Activated T-cell treated with anti-CD3 and anti-CD28 coated beads, Interleukin-2, amount 50 U/mL, for 4 hours (primary cell): ENCODE measurements at regions not wholly inside any gene's neighbourhood (a gene's known extent, or its start where the extent isn't known, plus 50 kb on each side); places are given as distances from the start of the nearest gene placed in this dataset.

ENCODE experiments used
- ATAC-seq, 2 donors: fragments of 200-7000 bp; cut with Tn5 transposase; one replicate each; pipeline ENCODE4 v1.10.0; 2021
- DNase-seq: peaks from one replicate; pipeline ENCODE4 v3.0.0-alpha.2; 2020
- H3K27me3 Mint-ChIP-seq: one replicate; pipeline ENCODE4 v1.8.0; 2021; ENCODE audit warnings: low read depth, mixed read lengths
- H3K36me3 Mint-ChIP-seq: one replicate; pipeline ENCODE4 v1.8.0; 2022; ENCODE audit warnings: mixed read lengths; ENCODE audit not compliant: insufficient read depth
- H3K4me1 Mint-ChIP-seq: one replicate; pipeline ENCODE4 v1.8.0; 2021; ENCODE audit warnings: low read depth, mixed read lengths
- H3K4me3 Mint-ChIP-seq: one replicate; pipeline ENCODE4 v1.8.0; 2021; ENCODE audit warnings: mild to moderate bottlenecking, moderate library complexity, mixed read lengths
- H3K9me3 Mint-ChIP-seq: one replicate; pipeline ENCODE4 v1.8.0; 2021; ENCODE audit warnings: mixed read lengths

DNA sequence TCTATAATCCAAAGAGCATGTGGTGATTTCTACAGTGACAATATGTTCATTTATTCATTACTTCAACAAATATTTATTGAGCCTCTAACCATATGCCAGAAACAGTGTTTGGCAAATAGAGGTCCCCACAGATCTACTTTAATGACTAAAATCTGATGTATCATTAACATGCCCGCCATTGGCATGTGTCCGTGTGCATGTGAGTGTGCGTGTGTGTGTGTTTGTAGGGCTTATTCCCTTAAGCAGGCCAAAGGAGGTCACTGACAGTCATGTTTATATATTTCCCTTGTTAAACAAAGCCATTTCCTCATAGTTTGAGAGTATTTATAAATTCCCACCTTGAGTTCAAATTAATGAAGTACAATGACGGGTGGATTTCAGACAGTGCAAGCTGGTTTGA lies 174.4 kb upstream of the IRX6 start:
- DNase-seq (no peak), ATAC-seq (no peak)
- Mint-ChIP-seq H3K9me3 (no peaks in the 10 kb centered on the region), H3K4me1 (no peaks in the 10 kb centered on the region), H3K36me3 (no peaks in the 10 kb centered on the region), H3K27me3 (no peaks in the 10 kb centered on the region), H3K4me3 (no peak overlapping the region)

DNA sequence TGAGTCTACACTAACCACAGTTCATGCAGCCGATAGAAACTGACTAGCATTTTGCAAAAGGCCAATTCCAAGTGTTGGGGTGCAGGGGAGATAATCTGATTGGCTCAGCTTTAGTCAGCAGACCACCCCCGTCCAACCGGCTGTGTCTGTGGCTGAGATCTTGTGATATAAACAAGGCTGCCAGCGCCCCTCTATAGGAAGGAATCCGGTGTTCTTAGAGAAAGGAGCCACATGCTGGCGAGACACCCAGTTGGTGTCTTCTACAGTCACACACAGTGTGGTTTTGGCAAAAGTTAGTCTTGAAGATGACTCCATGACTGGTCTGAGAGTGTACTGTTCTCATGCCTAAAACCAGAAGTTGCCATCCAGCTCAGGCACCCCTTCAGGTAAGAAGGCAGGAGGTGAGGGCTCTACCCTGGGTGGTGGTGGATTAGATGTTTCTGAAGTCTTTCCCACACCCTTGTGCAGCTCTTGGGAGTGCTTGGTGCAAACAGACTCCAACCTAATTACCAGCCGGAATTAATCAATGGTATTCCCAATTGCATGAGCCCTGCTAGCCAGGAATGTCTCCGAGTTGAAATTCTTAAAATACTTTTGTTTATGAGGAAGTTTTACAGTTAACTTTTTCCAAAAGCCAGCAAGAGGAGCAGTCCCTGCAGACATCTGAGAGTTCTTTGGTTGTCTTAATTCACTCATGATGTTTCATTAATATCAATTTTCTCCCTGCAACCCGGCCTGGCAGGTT lies 172.3 kb upstream of the IRX6 start:
- Mint-ChIP-seq H3K4me1 (no peaks in the 10 kb centered on the region), H3K9me3 (no peaks in the 10 kb centered on the region), H3K4me3 (no peak overlapping the region), H3K27me3 (no peaks in the 10 kb centered on the region), H3K36me3 (no peaks in the 10 kb centered on the region)
- DNase-seq = no peak
- ATAC-seq = no peak

GRCh38 chr16:55152875-55153390 lies 171.1 kb upstream of the IRX6 start:
- no peak for ATAC-seq
- no peaks in the 10 kb centered on the region for H3K36me3 Mint-ChIP-seq
- no peaks in the 10 kb centered on the region for H3K4me1 Mint-ChIP-seq
- H3K4me3 Mint-ChIP-seq = no peak overlapping the region
- no peaks in the 10 kb centered on the region for H3K27me3 Mint-ChIP-seq
- H3K9me3 Mint-ChIP-seq = no peaks in the 10 kb centered on the region
- DNase-seq = no peak

GRCh38 chr16:55154262-55154661 lies 169.7 kb upstream of the IRX6 start:
- no peak overlapping the region for H3K4me3 Mint-ChIP-seq
- no peaks in the 10 kb centered on the region for H3K27me3 Mint-ChIP-seq
- H3K9me3 Mint-ChIP-seq = no peaks in the 10 kb centered on the region
- ATAC-seq (no peak), DNase-seq (no peak)
- no peaks in the 10 kb centered on the region for H3K36me3 Mint-ChIP-seq
- no peaks in the 10 kb centered on the region for H3K4me1 Mint-ChIP-seq

GRCh38 chr16:55154956-55155355 lies 169.0 kb upstream of the IRX6 start:
- ATAC-seq (no peak), DNase-seq (no peak)
- Mint-ChIP-seq H3K9me3 (no peaks in the 10 kb centered on the region), H3K4me3 (no peak overlapping the region), H3K4me1 (no peaks in the 10 kb centered on the region), H3K27me3 (no peaks in the 10 kb centered on the region), H3K36me3 (no peaks in the 10 kb centered on the region)

- H3K4me3 Mint-ChIP-seq = no peak overlapping the region
- no peaks in the 10 kb centered on the region for H3K4me1 Mint-ChIP-seq
- H3K27me3 Mint-ChIP-seq = no peaks in the 10 kb centered on the region
- H3K9me3 Mint-ChIP-seq = no peaks in the 10 kb centered on the region
- no peak for DNase-seq
- H3K36me3 Mint-ChIP-seq = no peaks in the 10 kb centered on the region
- no peak for ATAC-seq
Measured at GRCh38 chr16:55155815-55156214, 168.2 kb upstream of the IRX6 start.

- Mint-ChIP-seq H3K9me3 (no peaks in the 10 kb centered on the region), H3K36me3 (no peaks in the 10 kb centered on the region), H3K27me3 (no peaks in the 10 kb centered on the region), H3K4me1 (no peaks in the 10 kb centered on the region), H3K4me3 (no peak overlapping the region)
- DNase-seq (no peak), ATAC-seq (no peak)
Measured at GRCh38 chr16:55169780-55170179, 154.2 kb upstream of the IRX6 start.

DNA sequence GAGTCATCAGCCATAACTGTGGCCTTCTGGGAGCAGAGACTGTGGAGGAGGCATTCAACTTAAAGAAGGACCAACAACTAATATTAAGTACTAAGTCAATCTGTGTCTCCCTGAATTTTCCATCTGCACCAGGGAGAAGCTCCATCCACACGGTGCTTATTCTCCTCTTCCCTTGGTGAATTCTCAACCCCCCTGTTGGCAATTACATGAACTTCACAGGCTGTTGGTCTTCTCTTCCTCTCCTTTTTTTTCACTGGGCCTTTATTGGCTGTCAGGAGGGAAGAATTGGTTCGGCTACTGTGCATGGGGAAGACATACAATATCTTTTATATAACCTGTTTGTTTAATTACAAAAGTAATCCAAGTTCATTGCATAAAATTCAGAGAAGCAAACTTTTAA lies 152.8 kb upstream of the IRX6 start:
- no peaks in the 10 kb centered on the region for H3K27me3 Mint-ChIP-seq
- DNase-seq (no peak), ATAC-seq (no peak)
- H3K9me3 Mint-ChIP-seq = no peaks in the 10 kb centered on the region
- H3K36me3 Mint-ChIP-seq = no peaks in the 10 kb centered on the region
- no peak overlapping the region for H3K4me3 Mint-ChIP-seq
- no peaks in the 10 kb centered on the region for H3K4me1 Mint-ChIP-seq

DNA sequence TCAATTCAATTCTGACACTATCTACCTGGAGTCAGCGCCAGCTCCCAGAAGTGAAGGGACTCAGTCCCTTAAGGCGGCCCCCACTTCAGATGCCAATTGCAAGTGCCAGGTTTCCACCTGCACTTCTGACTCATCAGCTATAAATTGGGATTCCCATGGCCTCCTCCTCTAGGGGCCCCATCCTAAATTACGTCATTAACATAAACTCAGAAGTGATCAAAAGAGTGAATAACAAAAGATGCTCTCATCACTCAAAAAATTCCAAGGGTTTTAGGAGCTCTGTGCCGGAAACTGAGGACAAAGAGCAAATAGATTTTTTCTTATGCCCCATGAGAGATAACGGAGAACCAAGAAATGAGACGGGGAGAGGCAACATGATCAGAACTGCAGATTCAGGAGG lies 148.6 kb upstream of the IRX6 start:
- no peaks in the 10 kb centered on the region for H3K36me3 Mint-ChIP-seq

GRCh38 chr16:55176901-55177300 lies 147.1 kb upstream of the IRX6 start:
- H3K27me3 Mint-ChIP-seq = no peaks in the 10 kb centered on the region
- H3K36me3 Mint-ChIP-seq = no peaks in the 10 kb centered on the region
- no peaks in the 10 kb centered on the region for H3K4me1 Mint-ChIP-seq
- ATAC-seq (no peak), DNase-seq (no peak)
- H3K4me3 Mint-ChIP-seq = no peak overlapping the region
- no peaks in the 10 kb centered on the region for H3K9me3 Mint-ChIP-seq

More for the DNA sequence above, 148.6 kb upstream of the IRX6 start:
- Mint-ChIP-seq H3K9me3 (no peaks in the 10 kb centered on the region), H3K4me1 (no peaks in the 10 kb centered on the region), H3K27me3 (no peaks in the 10 kb centered on the region), H3K4me3 (no peak overlapping the region)
- DNase-seq (no peak), ATAC-seq (no peak)

GRCh38 chr16:55179411-55179810 lies 144.6 kb upstream of the IRX6 start:
- ATAC-seq = no peak

DNA sequence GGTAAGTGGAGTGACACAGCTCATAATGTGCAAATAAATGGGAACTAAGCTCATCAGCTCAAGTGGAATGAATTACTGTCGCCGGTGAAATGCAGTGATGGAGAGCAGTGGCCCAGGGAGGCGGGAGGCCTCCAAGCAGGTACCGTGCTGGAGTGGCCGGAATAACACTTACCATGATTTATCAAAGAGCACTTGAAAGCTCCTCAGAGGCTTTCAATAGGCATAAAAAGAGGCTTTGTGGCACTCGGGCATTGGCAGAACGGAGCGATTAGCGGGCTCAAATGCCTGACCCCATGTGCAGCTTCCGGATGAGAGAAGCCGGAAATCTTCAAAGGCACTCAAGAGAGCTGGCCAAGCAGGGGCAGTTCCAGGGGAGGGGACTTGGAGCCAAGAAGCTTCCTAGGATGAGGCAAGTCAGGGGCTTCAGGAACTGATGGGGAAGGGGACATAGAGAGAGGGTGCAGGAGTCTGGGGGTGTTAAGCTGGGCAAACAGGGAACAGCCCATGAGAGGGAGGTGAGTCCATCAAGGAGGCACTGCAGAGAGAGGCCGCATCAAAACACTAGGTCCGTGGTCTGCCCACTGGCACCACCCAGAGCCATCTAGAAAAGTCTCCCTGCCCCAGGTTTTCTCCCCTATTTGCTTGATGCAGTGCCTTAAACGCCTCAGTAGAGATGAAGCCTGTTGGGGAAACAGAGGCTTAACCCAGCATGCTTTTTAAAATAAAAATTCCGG lies 144.0 kb upstream of the IRX6 start:
- no peaks in the 10 kb centered on the region for H3K4me1 Mint-ChIP-seq
- H3K4me3 Mint-ChIP-seq = no peak overlapping the region
- peaks cover 3% of the 10 kb centered on the region for H3K27me3 Mint-ChIP-seq
- no peaks in the 10 kb centered on the region for H3K36me3 Mint-ChIP-seq
- no peak for DNase-seq
- ATAC-seq = no peak
- H3K9me3 Mint-ChIP-seq = no peaks in the 10 kb centered on the region

More at GRCh38 chr16:55179411-55179810, 144.6 kb upstream of the IRX6 start:
- Mint-ChIP-seq H3K27me3 (peaks cover 3% of the 10 kb centered on the region), H3K4me1 (no peaks in the 10 kb centered on the region), H3K36me3 (no peaks in the 10 kb centered on the region), H3K4me3 (no peak overlapping the region), H3K9me3 (no peaks in the 10 kb centered on the region)
- no peak for DNase-seq

DNA sequence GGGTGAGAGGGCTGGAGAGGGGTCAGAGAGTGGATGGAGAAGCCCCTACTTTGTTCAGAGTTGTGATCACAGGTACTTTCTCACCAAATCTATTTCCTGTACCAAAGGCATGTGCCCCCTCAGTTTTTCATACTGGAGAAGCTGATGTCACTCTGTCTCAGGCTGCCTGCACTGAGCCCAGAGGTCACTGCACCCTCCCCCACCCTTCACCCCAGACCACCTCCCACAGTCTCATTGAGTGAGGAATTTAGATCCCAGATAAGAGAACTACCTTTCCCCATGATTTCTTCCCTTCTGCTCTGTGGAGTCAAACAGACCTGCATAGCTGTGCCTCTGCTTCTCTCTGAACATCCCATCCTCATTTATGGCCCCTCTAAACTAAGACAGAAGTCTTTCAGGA lies 140.0 kb upstream of the IRX6 start:
- Mint-ChIP-seq H3K36me3 (no peaks in the 10 kb centered on the region), H3K9me3 (no peaks in the 10 kb centered on the region), H3K27me3 (peaks cover 5% of the 10 kb centered on the region), H3K4me3 (no peak overlapping the region), H3K4me1 (no peaks in the 10 kb centered on the region)
- no peak for ATAC-seq
- no peak for DNase-seq

- H3K9me3 Mint-ChIP-seq = no peaks in the 10 kb centered on the region
- H3K27me3 Mint-ChIP-seq = peaks cover 5% of the 10 kb centered on the region
- ATAC-seq = no peak
- H3K36me3 Mint-ChIP-seq = no peaks in the 10 kb centered on the region
- no peak for DNase-seq
- no peaks in the 10 kb centered on the region for H3K4me1 Mint-ChIP-seq
- H3K4me3 Mint-ChIP-seq = no peak overlapping the region
Measured at GRCh38 chr16:55184619-55185018, 139.4 kb upstream of the IRX6 start.

GRCh38 chr16:55189224-55189623 lies 134.8 kb upstream of the IRX6 start:
- no peak for ATAC-seq
- Mint-ChIP-seq H3K27me3 (peaks cover 4% of the 10 kb centered on the region), H3K36me3 (no peaks in the 10 kb centered on the region), H3K9me3 (no peaks in the 10 kb centered on the region), H3K4me3 (no peak overlapping the region), H3K4me1 (no peaks in the 10 kb centered on the region)
- DNase-seq = no peak
